ENCODE measurements at regions not wholly inside any gene's neighbourhood (a gene's known extent, or its start where the extent isn't known, plus 50 kb on each side); places are given as distances from the start of the nearest gene placed in this dataset.

GRCh38 chr12:92612611-92613010 lies 90.2 kb upstream of the PLEKHG7 start:
- H3K4me1 Mint-ChIP-seq (ENCODE audit: low read depth) = peaks cover 21% of the 10 kb centered on the region
- H3K27me3 Mint-ChIP-seq (ENCODE audit: low read depth) = no peaks in the 10 kb centered on the region
- H3K4me3 Mint-ChIP-seq = no peak overlapping the region
- no peaks in the 10 kb centered on the region for H3K36me3 Mint-ChIP-seq (ENCODE audit: low read depth)
- no peaks in the 10 kb centered on the region for H3K9me3 Mint-ChIP-seq
- intact Hi-C loops (cut with micrococcal nuclease) = no loop called here
- DNase-seq = peak; percentile 23
- CTCF ChIA-PET = interaction anchor here (0.6 kb wide), 1 partner anchor 585 kb away, joined by 3 read pairs; no protein-coding TSS in a partner anchor
- H3K27ac Mint-ChIP-seq = no peak overlapping the region

DNA sequence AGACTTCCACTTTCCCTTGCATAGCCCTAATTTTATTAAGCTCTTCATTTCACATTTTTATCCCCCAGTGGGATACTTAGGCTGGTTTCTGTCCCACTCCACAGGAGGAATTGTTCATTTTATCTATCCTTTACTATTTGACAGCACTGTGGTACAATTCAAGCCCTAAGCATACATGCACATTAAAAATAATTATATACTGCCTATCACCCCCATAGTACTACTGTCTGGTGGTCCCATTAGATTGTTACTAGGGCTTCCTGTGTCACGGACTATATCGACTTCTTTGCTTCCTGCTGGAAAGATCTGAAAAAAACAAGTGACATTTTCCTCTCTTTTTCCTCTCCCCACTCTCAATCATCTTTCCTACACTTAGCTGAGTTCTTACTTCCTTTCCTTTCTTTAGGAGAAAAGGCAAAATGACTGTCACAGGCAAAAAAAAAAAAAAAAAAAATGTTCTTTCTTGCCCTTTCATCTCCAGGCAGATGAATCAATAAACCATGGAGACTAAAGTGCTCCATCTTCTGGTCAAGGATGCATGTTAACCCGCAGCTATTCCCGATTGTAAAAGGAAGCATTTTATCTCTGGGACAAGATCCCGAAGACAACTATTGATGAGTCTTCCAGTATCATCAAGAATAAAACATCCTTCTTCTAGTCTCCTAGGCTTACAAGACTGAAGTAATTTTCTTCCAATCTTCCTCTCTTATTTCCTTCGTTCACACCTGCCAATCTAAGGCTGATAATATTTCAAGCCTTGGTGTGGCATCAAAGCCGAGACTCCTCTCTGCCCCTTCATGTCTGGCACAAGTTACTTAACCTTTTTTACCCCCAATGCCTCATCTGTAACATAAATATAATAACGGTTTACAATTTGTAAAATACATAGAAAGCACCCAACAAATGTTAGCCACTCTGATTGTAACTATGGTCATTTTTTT lies 94.4 kb upstream of the PLEKHG7 start:
- Mint-ChIP-seq H3K27ac (no peak overlapping the region), H3K4me1 (ENCODE audit: low read depth) (peaks cover 29% of the 10 kb centered on the region), H3K9me3 (no peaks in the 10 kb centered on the region), H3K4me3 (no peak overlapping the region), H3K27me3 (ENCODE audit: low read depth) (no peaks in the 10 kb centered on the region), H3K36me3 (ENCODE audit: low read depth) (no peaks in the 10 kb centered on the region)
- intact Hi-C loops (cut with micrococcal nuclease) = loop anchor here (1.0 kb wide), 2 partner anchors 34 to 38 kb away; no protein-coding TSS in a partner anchor
- CTCF ChIA-PET = interaction anchor here (0.6 to 3.2 kb wide), 10 partner anchors 9 to 598 kb away, joined by 3 to 31 read pairs (median 4); no protein-coding TSS in a partner anchor
- no peak for DNase-seq

- intact Hi-C loops (cut with micrococcal nuclease) = no loop called here
- Mint-ChIP-seq H3K9me3 (peaks cover 2% of the 10 kb centered on the region), H3K36me3 (ENCODE audit: low read depth) (peaks cover 1% of the 10 kb centered on the region), H3K27me3 (ENCODE audit: low read depth) (no peaks in the 10 kb centered on the region), H3K4me1 (ENCODE audit: low read depth) (peaks cover 37% of the 10 kb centered on the region), H3K4me3 (no peak overlapping the region), H3K27ac (no peak overlapping the region)
- no peak for DNase-seq
- CTCF ChIA-PET = interaction anchor here (3.2 kb wide), 2 partner anchors 13 to 32 kb away, joined by 15 to 31 read pairs; no protein-coding TSS in a partner anchor
Measured at GRCh38 chr12:92606956-92607355, 95.8 kb upstream of the PLEKHG7 start.

GRCh38 chr12:92605621-92606170 lies 97.1 kb upstream of the PLEKHG7 start:
- Mint-ChIP-seq H3K9me3 (peaks cover 12% of the 10 kb centered on the region), H3K4me3 (no peak overlapping the region), H3K4me1 (ENCODE audit: low read depth) (peaks cover 38% of the 10 kb centered on the region), H3K27ac (no peak overlapping the region), H3K27me3 (ENCODE audit: low read depth) (no peaks in the 10 kb centered on the region), H3K36me3 (ENCODE audit: low read depth) (peaks cover 7% of the 10 kb centered on the region)
- intact Hi-C loops (cut with micrococcal nuclease) = no loop called here
- CTCF ChIA-PET = interaction anchor here (1.0 to 1.4 kb wide), 2 partner anchors 12 to 32 kb away, joined by 3 read pairs; no protein-coding TSS in a partner anchor
- no peak for DNase-seq

- no peak for DNase-seq
- H3K4me1 Mint-ChIP-seq (ENCODE audit: low read depth) = peaks cover 35% of the 10 kb centered on the region
- intact Hi-C loops (cut with micrococcal nuclease) = loop anchor here (1.0 kb wide), 3 partner anchors 10 to 825 kb away; no protein-coding TSS in a partner anchor
- H3K9me3 Mint-ChIP-seq = peaks cover 19% of the 10 kb centered on the region
- H3K27ac Mint-ChIP-seq = no peak overlapping the region
- CTCF ChIA-PET = interaction anchor here (1.4 kb wide), 1 partner anchor 11 kb away, joined by 3 read pairs; no protein-coding TSS in a partner anchor
- H3K27me3 Mint-ChIP-seq (ENCODE audit: low read depth) = no peaks in the 10 kb centered on the region
- no peak overlapping the region for H3K4me3 Mint-ChIP-seq
- peaks cover 13% of the 10 kb centered on the region for H3K36me3 Mint-ChIP-seq (ENCODE audit: low read depth)
Measured at GRCh38 chr12:92604786-92605185, 98.0 kb upstream of the PLEKHG7 start.

GRCh38 chr12:92603741-92604432 lies 98.9 kb upstream of the PLEKHG7 start:
- Mint-ChIP-seq H3K27ac (peak overlapping the region; percentile 89), H3K27me3 (ENCODE audit: low read depth) (no peaks in the 10 kb centered on the region), H3K9me3 (peaks cover 27% of the 10 kb centered on the region), H3K4me1 (ENCODE audit: low read depth) (peaks cover 35% of the 10 kb centered on the region), H3K36me3 (ENCODE audit: low read depth) (peaks cover 19% of the 10 kb centered on the region), H3K4me3 (no peak overlapping the region)
- intact Hi-C loops (cut with micrococcal nuclease) = loop anchor here (1.0 kb wide), 3 partner anchors 10 to 825 kb away; no protein-coding TSS in a partner anchor
- DNase-seq = peak; percentile 25
- CTCF ChIA-PET = interaction anchor here (1.4 kb wide), 1 partner anchor 10 kb away, joined by 3 read pairs; no protein-coding TSS in a partner anchor

DNA sequence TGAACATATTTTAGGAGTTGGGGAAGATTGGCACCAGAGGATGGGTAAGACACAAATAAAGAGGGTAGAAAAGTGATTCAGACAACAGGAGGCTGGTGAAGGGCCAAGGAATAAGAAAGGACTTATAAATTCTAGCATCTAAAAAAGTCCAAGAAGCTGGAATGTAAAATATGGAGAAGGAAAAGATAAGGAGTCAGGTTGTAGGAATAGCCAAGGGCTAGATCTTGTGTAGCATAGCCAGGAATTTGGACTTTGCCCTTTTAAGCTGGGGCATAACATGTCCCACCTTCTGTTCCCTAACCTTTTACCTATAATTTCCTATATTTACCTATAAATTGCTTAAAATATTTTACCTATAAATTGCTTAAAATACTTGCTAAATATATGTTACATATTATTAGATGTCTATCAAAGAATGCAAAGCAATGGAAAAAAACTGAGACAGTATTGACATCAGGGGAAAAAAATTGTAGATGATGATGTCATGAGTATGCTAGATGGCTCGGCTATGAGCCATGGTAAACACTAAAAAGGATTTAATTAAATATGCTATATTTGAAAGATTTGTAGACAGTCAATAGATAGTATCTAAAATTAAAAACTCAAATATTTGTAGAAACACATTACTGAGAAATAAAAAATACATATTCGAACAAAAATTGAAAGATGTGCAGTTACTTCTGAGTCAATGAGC lies 99.7 kb upstream of the PLEKHG7 start:
- DNase-seq = no peak
- peak overlapping the region; percentile 89 for H3K27ac Mint-ChIP-seq
- intact Hi-C loops (cut with micrococcal nuclease) = no loop called here
- H3K4me3 Mint-ChIP-seq = no peak overlapping the region
- H3K27me3 Mint-ChIP-seq (ENCODE audit: low read depth) = no peaks in the 10 kb centered on the region
- peaks cover 31% of the 10 kb centered on the region for H3K9me3 Mint-ChIP-seq
- CTCF ChIA-PET = no interaction called here
- H3K4me1 Mint-ChIP-seq (ENCODE audit: low read depth) = peaks cover 34% of the 10 kb centered on the region
- peaks cover 19% of the 10 kb centered on the region for H3K36me3 Mint-ChIP-seq (ENCODE audit: low read depth)

GRCh38 chr12:92602476-92602875 lies 100.3 kb upstream of the PLEKHG7 start:
- H3K27ac Mint-ChIP-seq = peak overlapping the region; percentile 42

DNA sequence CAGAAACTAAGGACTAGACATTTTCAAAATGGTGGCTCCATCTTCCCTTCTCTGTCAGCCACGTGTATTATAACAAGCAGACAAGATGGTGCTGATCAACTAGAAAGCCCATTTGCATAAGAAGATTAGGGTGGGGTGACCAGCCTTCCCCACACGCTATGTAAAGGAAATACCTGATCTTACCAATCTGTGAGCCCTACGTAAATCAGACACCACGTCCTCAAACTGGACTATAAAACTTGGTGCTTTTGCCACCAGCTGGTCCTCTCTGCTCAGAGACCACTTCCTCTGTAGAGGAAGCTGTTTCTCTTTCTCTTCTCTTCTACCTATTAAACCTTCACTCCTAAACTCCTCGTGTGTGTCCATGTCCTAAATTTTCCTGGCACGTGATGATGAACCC lies 101.1 kb upstream of the PLEKHG7 start:
- Mint-ChIP-seq H3K4me1 (ENCODE audit: low read depth) (peaks cover 42% of the 10 kb centered on the region), H3K4me3 (no peak overlapping the region), H3K9me3 (peaks cover 31% of the 10 kb centered on the region), H3K27me3 (ENCODE audit: low read depth) (no peaks in the 10 kb centered on the region), H3K36me3 (ENCODE audit: low read depth) (peaks cover 19% of the 10 kb centered on the region), H3K27ac (no peak overlapping the region)
- DNase-seq = no peak
- intact Hi-C loops (cut with micrococcal nuclease) = no loop called here
- CTCF ChIA-PET = interaction anchor here (0.6 kb wide), 1 partner anchor 258 kb away, joined by 3 read pairs; no protein-coding TSS in a partner anchor

More at GRCh38 chr12:92602476-92602875, 100.3 kb upstream of the PLEKHG7 start:
- Mint-ChIP-seq H3K4me1 (ENCODE audit: low read depth) (peaks cover 37% of the 10 kb centered on the region), H3K9me3 (peaks cover 31% of the 10 kb centered on the region), H3K27me3 (ENCODE audit: low read depth) (no peaks in the 10 kb centered on the region), H3K4me3 (no peak overlapping the region), H3K36me3 (ENCODE audit: low read depth) (peaks cover 19% of the 10 kb centered on the region)
- intact Hi-C loops (cut with micrococcal nuclease) = no loop called here
- DNase-seq = no peak
- CTCF ChIA-PET = no interaction called here

DNA sequence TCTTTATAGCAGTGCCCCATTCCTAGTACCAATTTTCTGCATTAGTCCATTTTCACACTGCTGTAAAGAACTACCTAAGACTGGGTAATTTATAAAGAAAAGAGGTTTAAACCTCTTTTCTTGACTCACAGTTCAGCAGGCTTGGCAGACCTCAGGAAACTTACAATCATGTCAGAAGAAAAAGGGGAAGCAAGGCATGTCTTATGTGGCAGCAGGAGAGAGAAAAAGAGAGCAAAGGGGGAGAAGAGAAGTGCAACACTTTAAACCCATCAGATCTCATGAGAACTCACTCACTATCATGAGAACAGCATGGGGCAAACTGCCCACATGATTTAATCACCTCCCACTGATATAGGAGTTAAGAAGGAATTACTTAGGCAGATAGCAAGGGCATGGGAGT lies 101.6 kb upstream of the PLEKHG7 start:
- Mint-ChIP-seq H3K9me3 (peaks cover 31% of the 10 kb centered on the region), H3K4me3 (no peak overlapping the region), H3K27ac (no peak overlapping the region), H3K4me1 (ENCODE audit: low read depth) (peaks cover 47% of the 10 kb centered on the region), H3K27me3 (ENCODE audit: low read depth) (no peaks in the 10 kb centered on the region), H3K36me3 (ENCODE audit: low read depth) (peaks cover 19% of the 10 kb centered on the region)
- CTCF ChIA-PET = no interaction called here
- intact Hi-C loops (cut with micrococcal nuclease) = no loop called here
- DNase-seq = no peak

DNA sequence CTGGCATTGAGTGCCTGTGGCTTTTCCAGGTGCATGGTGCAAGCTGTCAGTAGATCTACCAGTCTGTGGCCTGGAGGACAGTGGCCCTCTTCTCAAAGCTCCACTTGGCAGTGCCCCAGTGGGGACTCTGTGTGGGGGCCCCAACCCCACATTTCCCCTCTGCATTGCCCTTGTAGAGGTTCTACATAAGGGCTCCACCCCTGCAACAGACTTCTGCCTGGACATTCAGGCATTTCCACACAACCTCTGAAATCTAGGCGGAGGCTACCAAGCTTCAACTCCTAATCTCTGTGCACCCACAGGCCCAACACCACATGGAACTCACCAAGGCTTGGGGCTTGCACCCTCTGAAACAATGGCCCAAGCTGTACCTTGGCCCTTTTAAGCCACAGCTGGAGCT lies 102.7 kb upstream of the PLEKHG7 start:
- H3K36me3 Mint-ChIP-seq (ENCODE audit: low read depth) = peaks cover 19% of the 10 kb centered on the region
- no peaks in the 10 kb centered on the region for H3K27me3 Mint-ChIP-seq (ENCODE audit: low read depth)
- H3K27ac Mint-ChIP-seq = no peak overlapping the region
- H3K4me1 Mint-ChIP-seq (ENCODE audit: low read depth) = peaks cover 56% of the 10 kb centered on the region
- peaks cover 31% of the 10 kb centered on the region for H3K9me3 Mint-ChIP-seq
- intact Hi-C loops (cut with micrococcal nuclease) = no loop called here
- CTCF ChIA-PET = no interaction called here
- peak; percentile 23 for DNase-seq
- no peak overlapping the region for H3K4me3 Mint-ChIP-seq

All from activated naive CD4-positive, alpha-beta T cell treated with anti-CD3 and anti-CD28 coated beads for 36 hours (primary cell).